SK-N-SH treated with all-trans-retinoic acid at 6 μM for 48 hours (cell line): ENCODE measurements at regions not wholly inside any gene's neighbourhood (a gene's known extent, or its start where the extent isn't known, plus 50 kb on each side); places are given as distances from the start of the nearest gene placed in this dataset.

Experiments
- ATAC-seq: fragments of 200-7000 bp; cut with Tn5 transposase; 3 replicates; pipeline ENCODE4 v1.9.1; 2020; ENCODE audit warnings: mild to moderate bottlenecking, moderate library complexity
- ARNTL ChIP-seq: fragments of 450-650 bp; formaldehyde crosslinking; IDR thresholded peaks from 2 replicates; pipeline ENCODE4 v1.5.0; 2020; ENCODE audit warnings: low read depth, mild to moderate bottlenecking, moderate library complexity, borderline replicate concordance
- BACH2 ChIP-seq: fragments of 250-450 bp; sonication (Bioruptor Pico); IDR thresholded peaks from 2 replicates; pipeline ENCODE4 v1.9.0; 2021; ENCODE audit warnings: mild to moderate bottlenecking, borderline replicate concordance
- CSDC2 ChIP-seq: fragments of 250-450 bp; sonication (Bioruptor Pico); IDR thresholded peaks from 2 replicates; pipeline ENCODE4 v1.5.0; 2020; ENCODE audit warnings: mild to moderate bottlenecking, moderate library complexity
- ESRRG ChIP-seq: fragments of 250-450 bp; sonication (Bioruptor Pico); IDR thresholded peaks from 2 replicates; pipeline ENCODE4 v1.6.1; 2021; ENCODE audit warnings: mild to moderate bottlenecking
- OSR1 ChIP-seq: fragments of 250-450 bp; sonication (Bioruptor Pico); IDR thresholded peaks from 2 replicates; pipeline ENCODE4 v1.8.0; 2022; ENCODE audit warnings: moderate library complexity, mild to moderate bottlenecking, inconsistent platforms
- PPARA ChIP-seq: fragments of 250-450 bp; sonication (Bioruptor Pico); IDR thresholded peaks from 2 replicates; pipeline ENCODE4 v1.5.0; 2020; ENCODE audit warnings: mild to moderate bottlenecking, borderline replicate concordance
- RARB ChIP-seq: fragments of 250-450 bp; sonication (Bioruptor Pico); IDR thresholded peaks from 2 replicates; pipeline ENCODE4 v1.8.0; 2021; ENCODE audit warnings: mild to moderate bottlenecking, moderate library complexity
- TCF4 ChIP-seq: fragments of 250-450 bp; sonication (Bioruptor Pico); IDR thresholded peaks from 2 replicates; pipeline ENCODE4 v1.8.0; 2021; ENCODE audit warnings: mild to moderate bottlenecking, moderate library complexity, borderline replicate concordance
- TOX ChIP-seq: fragments of 250-450 bp; sonication (Bioruptor Pico); IDR thresholded peaks from 2 replicates; pipeline ENCODE4 v1.8.0; 2021; ENCODE audit warnings: mild to moderate bottlenecking, moderate library complexity, borderline replicate concordance
- ZC3H10 ChIP-seq: fragments of 250-450 bp; sonication (Bioruptor Pico); IDR thresholded peaks from 2 replicates; pipeline ENCODE4 v1.5.1; 2021; ENCODE audit warnings: mild to moderate bottlenecking, moderate library complexity
- ZFP30 ChIP-seq: fragments of 450-650 bp; formaldehyde crosslinking; IDR thresholded peaks from 2 replicates; pipeline ENCODE4 v1.5.0; 2022; ENCODE audit warnings: mild to moderate bottlenecking, moderate library complexity
- ZNF565 ChIP-seq: fragments of 450-650 bp; formaldehyde crosslinking; conservative IDR thresholded peaks from 2 replicates; pipeline ENCODE4 v1.5.0; 2020; ENCODE audit warnings: low read depth, mild to moderate bottlenecking, moderate library complexity
- ZNF8 ChIP-seq: fragments of 450-650 bp; formaldehyde crosslinking; IDR thresholded peaks from 2 replicates; pipeline ENCODE4 v1.5.0; 2020; ENCODE audit warnings: mild to moderate bottlenecking, moderate library complexity
- TF ChIP-seq, protein P1 (sequence below): fragments of 250-450 bp; sonication (Bioruptor Pico); IDR thresholded peaks from 2 replicates; pipeline ENCODE4 v1.5.1; 2021; ENCODE audit warnings: mild to moderate bottlenecking, moderate library complexity
- TF ChIP-seq, protein P2 (sequence below): fragments of 250-450 bp; sonication (Bioruptor Pico); IDR thresholded peaks from 2 replicates; pipeline ENCODE4 v1.8.0; 2021; ENCODE audit warnings: low read depth, mild to moderate bottlenecking, moderate library complexity, borderline replicate concordance
- TF ChIP-seq, protein P3 (sequence below): fragments of 250-450 bp; sonication (Bioruptor Pico); IDR thresholded peaks from 2 replicates; pipeline ENCODE4 v1.5.1; 2020; ENCODE audit warnings: low read depth, mild to moderate bottlenecking, moderate library complexity
- TF ChIP-seq, protein P4 (sequence below): fragments of 250-450 bp; sonication (Bioruptor Pico); IDR thresholded peaks from 2 replicates; pipeline ENCODE4 v1.8.0; 2020; ENCODE audit warnings: mild to moderate bottlenecking, moderate library complexity, borderline replicate concordance
- TF ChIP-seq, protein P5 (sequence below): fragments of 250-450 bp; sonication (Bioruptor Pico); IDR thresholded peaks from 2 replicates; pipeline ENCODE4 v1.5.0; 2020; ENCODE audit warnings: mild to moderate bottlenecking, moderate library complexity

DNA sequence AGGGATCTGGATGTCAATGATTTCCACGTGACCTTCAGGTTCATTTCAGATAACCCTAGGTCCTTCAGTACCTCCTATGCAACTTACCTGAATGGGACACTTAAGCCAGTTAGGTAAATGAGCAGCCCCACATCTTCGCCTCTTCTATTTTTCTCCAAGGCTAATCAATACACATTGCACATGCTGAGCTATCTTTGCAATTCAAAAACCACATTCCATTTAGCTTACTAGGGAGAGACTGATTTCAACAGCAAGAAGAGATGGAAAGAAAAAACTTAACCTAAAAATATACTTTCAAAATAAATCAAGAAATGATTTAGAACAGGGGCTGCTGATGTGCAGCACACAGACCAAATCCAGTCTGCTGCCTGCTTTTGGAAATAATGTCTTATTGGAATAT, 81.8 kb upstream of the CDCA7L start (continued):
- TF ChIP-seq, protein P1, sequence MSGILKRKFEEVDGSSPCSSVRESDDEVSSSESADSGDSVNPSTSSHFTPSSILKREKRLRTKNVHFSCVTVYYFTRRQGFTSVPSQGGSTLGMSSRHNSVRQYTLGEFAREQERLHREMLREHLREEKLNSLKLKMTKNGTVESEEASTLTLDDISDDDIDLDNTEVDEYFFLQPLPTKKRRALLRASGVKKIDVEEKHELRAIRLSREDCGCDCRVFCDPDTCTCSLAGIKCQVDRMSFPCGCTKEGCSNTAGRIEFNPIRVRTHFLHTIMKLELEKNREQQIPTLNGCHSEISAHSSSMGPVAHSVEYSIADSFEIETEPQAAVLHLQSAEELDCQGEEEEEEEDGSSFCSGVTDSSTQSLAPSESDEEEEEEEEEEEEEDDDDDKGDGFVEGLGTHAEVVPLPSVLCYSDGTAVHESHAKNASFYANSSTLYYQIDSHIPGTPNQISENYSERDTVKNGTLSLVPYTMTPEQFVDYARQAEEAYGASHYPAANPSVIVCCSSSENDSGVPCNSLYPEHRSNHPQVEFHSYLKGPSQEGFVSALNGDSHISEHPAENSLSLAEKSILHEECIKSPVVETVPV (CRISPR knock-in tag): no peak
- no peak for TF ChIP-seq ARNTL
- no peak for TF ChIP-seq ZNF565 (CRISPR knock-in tag)
- TF ChIP-seq, protein P2, sequence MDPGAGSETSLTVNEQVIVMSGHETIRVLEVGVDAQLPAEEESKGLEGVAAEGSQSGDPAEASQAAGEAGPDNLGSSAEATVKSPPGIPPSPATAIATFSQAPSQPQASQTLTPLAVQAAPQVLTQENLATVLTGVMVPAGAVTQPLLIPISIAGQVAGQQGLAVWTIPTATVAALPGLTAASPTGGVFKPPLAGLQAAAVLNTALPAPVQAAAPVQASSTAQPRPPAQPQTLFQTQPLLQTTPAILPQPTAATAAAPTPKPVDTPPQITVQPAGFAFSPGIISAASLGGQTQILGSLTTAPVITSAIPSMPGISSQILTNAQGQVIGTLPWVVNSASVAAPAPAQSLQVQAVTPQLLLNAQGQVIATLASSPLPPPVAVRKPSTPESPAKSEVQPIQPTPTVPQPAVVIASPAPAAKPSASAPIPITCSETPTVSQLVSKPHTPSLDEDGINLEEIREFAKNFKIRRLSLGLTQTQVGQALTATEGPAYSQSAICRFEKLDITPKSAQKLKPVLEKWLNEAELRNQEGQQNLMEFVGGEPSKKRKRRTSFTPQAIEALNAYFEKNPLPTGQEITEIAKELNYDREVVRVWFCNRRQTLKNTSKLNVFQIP (CRISPR knock-in tag): no peak
- TF ChIP-seq, all 23 proteins: peak for 0

DNA sequence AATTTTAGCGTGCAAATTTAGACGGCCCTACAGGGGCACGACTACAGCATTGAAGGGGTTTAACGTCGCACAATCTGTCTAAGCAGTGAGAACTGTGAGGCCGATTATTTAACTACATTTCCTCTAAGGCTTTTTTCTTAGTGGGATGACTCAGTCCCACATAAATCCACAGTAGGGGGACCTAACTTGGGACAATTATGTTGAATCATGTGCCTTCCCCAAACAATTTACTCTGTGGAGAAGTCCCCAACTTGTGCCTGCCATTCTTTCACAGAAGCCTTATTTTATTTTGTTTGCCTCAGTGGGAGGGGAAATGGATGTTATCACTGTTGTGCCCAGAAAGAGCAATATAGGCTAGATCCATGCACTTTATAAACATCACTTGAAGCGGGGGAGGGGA, 80.3 kb upstream of the CDCA7L start:
- no peak for ATAC-seq
- TF ChIP-seq ZC3H10 (CRISPR knock-in tag): no peak
- no peak for TF ChIP-seq TOX (CRISPR knock-in tag)
- TF ChIP-seq, protein P3, sequence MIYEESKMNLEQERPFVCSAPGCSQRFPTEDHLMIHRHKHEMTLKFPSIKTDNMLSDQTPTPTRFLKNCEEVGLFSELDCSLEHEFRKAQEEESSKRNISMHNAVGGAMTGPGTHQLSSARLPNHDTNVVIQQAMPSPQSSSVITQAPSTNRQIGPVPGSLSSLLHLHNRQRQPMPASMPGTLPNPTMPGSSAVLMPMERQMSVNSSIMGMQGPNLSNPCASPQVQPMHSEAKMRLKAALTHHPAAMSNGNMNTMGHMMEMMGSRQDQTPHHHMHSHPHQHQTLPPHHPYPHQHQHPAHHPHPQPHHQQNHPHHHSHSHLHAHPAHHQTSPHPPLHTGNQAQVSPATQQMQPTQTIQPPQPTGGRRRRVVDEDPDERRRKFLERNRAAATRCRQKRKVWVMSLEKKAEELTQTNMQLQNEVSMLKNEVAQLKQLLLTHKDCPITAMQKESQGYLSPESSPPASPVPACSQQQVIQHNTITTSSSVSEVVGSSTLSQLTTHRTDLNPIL (CRISPR knock-in tag): no peak
- no peak for TF ChIP-seq TCF4 (CRISPR knock-in tag)
- TF ChIP-seq, protein P4, sequence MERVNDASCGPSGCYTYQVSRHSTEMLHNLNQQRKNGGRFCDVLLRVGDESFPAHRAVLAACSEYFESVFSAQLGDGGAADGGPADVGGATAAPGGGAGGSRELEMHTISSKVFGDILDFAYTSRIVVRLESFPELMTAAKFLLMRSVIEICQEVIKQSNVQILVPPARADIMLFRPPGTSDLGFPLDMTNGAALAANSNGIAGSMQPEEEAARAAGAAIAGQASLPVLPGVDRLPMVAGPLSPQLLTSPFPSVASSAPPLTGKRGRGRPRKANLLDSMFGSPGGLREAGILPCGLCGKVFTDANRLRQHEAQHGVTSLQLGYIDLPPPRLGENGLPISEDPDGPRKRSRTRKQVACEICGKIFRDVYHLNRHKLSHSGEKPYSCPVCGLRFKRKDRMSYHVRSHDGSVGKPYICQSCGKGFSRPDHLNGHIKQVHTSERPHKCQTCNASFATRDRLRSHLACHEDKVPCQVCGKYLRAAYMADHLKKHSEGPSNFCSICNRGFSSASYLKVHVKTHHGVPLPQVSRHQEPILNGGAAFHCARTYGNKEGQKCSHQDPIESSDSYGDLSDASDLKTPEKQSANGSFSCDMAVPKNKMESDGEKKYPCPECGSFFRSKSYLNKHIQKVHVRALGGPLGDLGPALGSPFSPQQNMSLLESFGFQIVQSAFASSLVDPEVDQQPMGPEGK (CRISPR knock-in tag): no peak

DNA sequence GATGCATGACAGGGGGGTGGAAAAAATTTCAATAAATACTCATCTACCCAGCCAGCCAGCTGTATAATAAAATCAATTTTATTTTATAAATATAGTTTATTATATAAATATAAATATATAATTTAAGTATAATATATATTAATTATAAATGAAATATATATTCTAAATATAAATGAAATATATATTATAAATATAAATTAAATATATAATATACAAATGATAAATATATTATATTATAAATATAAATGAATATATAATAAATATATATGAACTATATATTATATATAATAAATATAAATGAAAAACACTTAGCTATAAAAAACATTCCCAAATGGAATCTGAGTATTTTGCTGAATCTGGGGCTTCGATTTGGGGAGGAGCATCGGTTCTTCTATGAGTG, 79.4 kb upstream of the CDCA7L start:
- TF ChIP-seq, protein P5, sequence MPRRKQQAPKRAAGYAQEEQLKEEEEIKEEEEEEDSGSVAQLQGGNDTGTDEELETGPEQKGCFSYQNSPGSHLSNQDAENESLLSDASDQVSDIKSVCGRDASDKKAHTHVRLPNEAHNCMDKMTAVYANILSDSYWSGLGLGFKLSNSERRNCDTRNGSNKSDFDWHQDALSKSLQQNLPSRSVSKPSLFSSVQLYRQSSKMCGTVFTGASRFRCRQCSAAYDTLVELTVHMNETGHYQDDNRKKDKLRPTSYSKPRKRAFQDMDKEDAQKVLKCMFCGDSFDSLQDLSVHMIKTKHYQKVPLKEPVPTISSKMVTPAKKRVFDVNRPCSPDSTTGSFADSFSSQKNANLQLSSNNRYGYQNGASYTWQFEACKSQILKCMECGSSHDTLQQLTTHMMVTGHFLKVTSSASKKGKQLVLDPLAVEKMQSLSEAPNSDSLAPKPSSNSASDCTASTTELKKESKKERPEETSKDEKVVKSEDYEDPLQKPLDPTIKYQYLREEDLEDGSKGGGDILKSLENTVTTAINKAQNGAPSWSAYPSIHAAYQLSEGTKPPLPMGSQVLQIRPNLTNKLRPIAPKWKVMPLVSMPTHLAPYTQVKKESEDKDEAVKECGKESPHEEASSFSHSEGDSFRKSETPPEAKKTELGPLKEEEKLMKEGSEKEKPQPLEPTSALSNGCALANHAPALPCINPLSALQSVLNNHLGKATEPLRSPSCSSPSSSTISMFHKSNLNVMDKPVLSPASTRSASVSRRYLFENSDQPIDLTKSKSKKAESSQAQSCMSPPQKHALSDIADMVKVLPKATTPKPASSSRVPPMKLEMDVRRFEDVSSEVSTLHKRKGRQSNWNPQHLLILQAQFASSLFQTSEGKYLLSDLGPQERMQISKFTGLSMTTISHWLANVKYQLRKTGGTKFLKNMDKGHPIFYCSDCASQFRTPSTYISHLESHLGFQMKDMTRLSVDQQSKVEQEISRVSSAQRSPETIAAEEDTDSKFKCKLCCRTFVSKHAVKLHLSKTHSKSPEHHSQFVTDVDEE (CRISPR knock-in tag): no peak
- no peak for TF ChIP-seq PPARA (CRISPR knock-in tag)
- no peak for TF ChIP-seq ZFP30
- TF ChIP-seq, protein P4 (CRISPR knock-in tag): no peak
- TF ChIP-seq ESRRG (CRISPR knock-in tag): no peak
- no peak for TF ChIP-seq OSR1
- TF ChIP-seq CSDC2: no peak
- TF ChIP-seq ZNF8 (CRISPR knock-in tag): no peak
- TF ChIP-seq RARB (CRISPR knock-in tag): no peak
- TF ChIP-seq, protein P2 (CRISPR knock-in tag): no peak
- TF ChIP-seq BACH2 (CRISPR knock-in tag): no peak
- ATAC-seq: no peak
